Osteoblast (primary cell): ENCODE measurements at regions not wholly inside any gene's neighbourhood (a gene's known extent, or its start where the extent isn't known, plus 50 kb on each side); places are given as distances from the start of the nearest gene placed in this dataset.
A peak's percentile ranks its signal among the peaks of the same experiment; 100 is the strongest.

ENCODE experiments used
- DNase-seq: peaks from one replicate; pipeline ENCODE4 v3.0.0; 2011; ENCODE audit warnings: low spot score, mixed read lengths; ENCODE audit not compliant: insufficient read length; ENCODE audit errors: missing footprints
- H2AFZ ChIP-seq: 2 replicates; pipeline ENCODE4 v1.6.0; 2011; ENCODE audit warnings: mild to moderate bottlenecking, low read length
- H3K27ac ChIP-seq: 2 replicates; pipeline ENCODE4 v1.5.1; 2011; ENCODE audit warnings: mild to moderate bottlenecking, low read depth, low read length, moderate library complexity
- H3K27me3 ChIP-seq: 2 replicates; pipeline ENCODE4 v1.6.0; 2012; ENCODE audit warnings: mild to moderate bottlenecking, control low read depth, inconsistent platforms, low read length, moderate library complexity; ENCODE audit not compliant: insufficient read depth
- H3K36me3 ChIP-seq: 2 replicates; pipeline ENCODE4 v1.5.1; 2011; ENCODE audit warnings: mild to moderate bottlenecking, low read length, control low read depth, moderate library complexity; ENCODE audit not compliant: insufficient read depth
- H3K4me1 ChIP-seq: 2 replicates; pipeline ENCODE4 v1.5.1; 2011; ENCODE audit warnings: mild to moderate bottlenecking, low read length, control low read depth, moderate library complexity; ENCODE audit not compliant: insufficient read depth
- H3K4me2 ChIP-seq: 2 replicates; pipeline ENCODE4 v1.6.0; 2011; ENCODE audit warnings: mild to moderate bottlenecking, low read length; ENCODE audit not compliant: insufficient read depth
- H3K4me3 ChIP-seq: fragments of 200-600 bp; sonication (generic); 3 replicates; pipeline ENCODE4 v1.5.1; 2012; ENCODE audit warnings: mild to moderate bottlenecking, low read length, inconsistent platforms; ENCODE audit not compliant: insufficient read depth
- H3K79me2 ChIP-seq: 2 replicates; pipeline ENCODE4 v1.6.0; 2012; ENCODE audit warnings: mild to moderate bottlenecking, low read length, control low read depth, inconsistent platforms; ENCODE audit not compliant: insufficient read depth
- H3K9me3 ChIP-seq: 2 replicates; pipeline ENCODE4 v1.5.1; 2011; ENCODE audit warnings: low read depth, low read length, control low read depth
- H4K20me1 ChIP-seq: 2 replicates; pipeline ENCODE4 v1.6.0; 2012; ENCODE audit warnings: mild to moderate bottlenecking, low read length, control low read depth; ENCODE audit not compliant: insufficient read depth
- CTCF ChIP-seq: IDR thresholded peaks from 2 replicates; pipeline ENCODE4 v1.5.1; 2011; ENCODE audit warnings: mild to moderate bottlenecking, low read depth, low read length, moderate library complexity; ENCODE audit errors: extremely low read depth

GRCh38 chr15:24832282-24832681, 122.5 kb upstream of the SNRPN start:
- H2AFZ ChIP-seq, result no peak overlapping the region
- DNase-seq, result no peak
- TF ChIP-seq CTCF, result no peak
- H3K9me3 ChIP-seq, result peaks cover 2% of the 10 kb centered on the region
- H3K4me2 ChIP-seq, result no peak overlapping the region
- H3K4me3 ChIP-seq, result no peak overlapping the region
- no peaks in the 10 kb centered on the region for H3K36me3 ChIP-seq
- H3K27ac ChIP-seq, result no peak overlapping the region
- H3K79me2 ChIP-seq, result no peaks in the 10 kb centered on the region
- no peaks in the 10 kb centered on the region for H3K4me1 ChIP-seq
- H4K20me1 ChIP-seq, result no peaks in the 10 kb centered on the region
- H3K27me3 ChIP-seq, result no peaks in the 10 kb centered on the region

GRCh38 chr15:24835301-24835700, 119.5 kb upstream of the SNRPN start:
- no peak for TF ChIP-seq CTCF

GRCh38 chr15:24848050-24848449, 106.7 kb upstream of the SNRPN start:
- no peak for TF ChIP-seq CTCF
- Histone ChIP-seq H3K4me2 (peak overlapping the region; percentile 58), H3K36me3 (no peaks in the 10 kb centered on the region), H3K9me3 (no peaks in the 10 kb centered on the region), H3K27me3 (no peaks in the 10 kb centered on the region), H3K4me3 (peak overlapping the region; percentile 40), H3K4me1 (no peaks in the 10 kb centered on the region), H3K27ac (no peak overlapping the region), H3K79me2 (no peaks in the 10 kb centered on the region), H4K20me1 (no peaks in the 10 kb centered on the region), H2AFZ (peak overlapping the region; percentile 65)
- peak; percentile 79 for DNase-seq

More at GRCh38 chr15:24835301-24835700, 119.5 kb upstream of the SNRPN start:
- H4K20me1 ChIP-seq, result no peaks in the 10 kb centered on the region
- H3K27ac ChIP-seq, result no peak overlapping the region
- no peaks in the 10 kb centered on the region for H3K36me3 ChIP-seq
- H3K4me2 ChIP-seq, result no peak overlapping the region
- no peak overlapping the region for H3K4me3 ChIP-seq
- H3K27me3 ChIP-seq, result no peaks in the 10 kb centered on the region
- no peaks in the 10 kb centered on the region for H3K4me1 ChIP-seq
- no peak overlapping the region for H2AFZ ChIP-seq
- DNase-seq, result no peak
- H3K79me2 ChIP-seq, result no peaks in the 10 kb centered on the region
- H3K9me3 ChIP-seq, result peaks cover 4% of the 10 kb centered on the region

- H3K4me3 ChIP-seq, result no peak overlapping the region
- H3K79me2 ChIP-seq, result no peaks in the 10 kb centered on the region
- H3K36me3 ChIP-seq, result no peaks in the 10 kb centered on the region
- no peak overlapping the region for H3K27ac ChIP-seq
- no peak for TF ChIP-seq CTCF
- no peak overlapping the region for H3K4me2 ChIP-seq
- H3K27me3 ChIP-seq, result no peaks in the 10 kb centered on the region
- DNase-seq, result no peak
- no peak overlapping the region for H2AFZ ChIP-seq
- H3K4me1 ChIP-seq, result no peaks in the 10 kb centered on the region
- no peaks in the 10 kb centered on the region for H4K20me1 ChIP-seq
- no peaks in the 10 kb centered on the region for H3K9me3 ChIP-seq
Measured at GRCh38 chr15:24856397-24857390, 98.1 kb upstream of the SNRPN start.
